ENCODE measurements at regions not wholly inside any gene's neighbourhood (a gene's known extent, or its start where the extent isn't known, plus 50 kb on each side); places are given as distances from the start of the nearest gene placed in this dataset.

DNA sequence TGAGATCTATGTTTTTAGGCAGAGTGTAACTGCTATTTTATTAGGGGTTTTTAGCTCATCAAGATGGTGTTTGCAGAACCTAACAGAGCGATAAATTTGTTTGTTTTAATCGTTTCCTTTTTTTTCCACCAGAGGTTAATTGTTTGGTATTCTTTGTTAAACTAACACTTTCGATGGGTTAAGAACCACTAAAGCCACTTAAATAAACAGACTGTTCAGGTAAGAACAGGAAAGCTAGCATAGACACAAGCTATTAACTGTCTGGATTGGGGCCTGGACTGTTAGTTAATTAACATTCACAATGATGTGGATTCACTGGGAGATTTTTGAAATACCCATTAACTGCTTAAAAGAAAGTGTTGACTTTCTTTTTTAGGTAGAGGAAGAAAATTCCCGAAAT, 209.0 kb upstream of the COPS8 start:
- Histone ChIP-seq H3K79me1 (ENCODE audit: low read depth, low read length) (no peaks in the 10 kb centered on the region), H3K23me2 (ENCODE audit: low read depth, low read length) (no peaks in the 10 kb centered on the region), H2BK120ac (replicated peaks; ENCODE audit: low read depth, low read length) (no peak overlapping the region), H3K4me2 (ENCODE audit: insufficient read depth in 1 of 2, low read depth in 2 of 2, low read length in 2 of 2) (no peak overlapping the region), H2BK20ac (ENCODE audit: low read length) (no peak overlapping the region), H3K14ac (ENCODE audit: insufficient read length) (no peak overlapping the region), H2AK5ac (ENCODE audit: low read depth, low read length) (no peak overlapping the region), H4K20me1 (replicated peaks in 1 of 2; ENCODE audit: control insufficient read depth in 1 of 2, insufficient read depth in 2 of 2, low read length in 2 of 2) (no peaks in the 10 kb centered on the region), H2AFZ (ENCODE audit: low read length) (peak overlapping the region; percentile 57; the same call in 1 of the 2 replicates), H2BK15ac (ENCODE audit: low read length) (no peak overlapping the region), H3K18ac (ENCODE audit: extremely low read depth, low read length) (no peak overlapping the region), H3K4ac (replicated peaks; ENCODE audit: insufficient read length, low read depth, low read length) (no peak overlapping the region), H3K36me3 (ENCODE audit: control insufficient read depth in 2 of 4, insufficient read depth in 4 of 4, low read length in 3 of 4) (no peaks in the 10 kb centered on the region), H2BK5ac (ENCODE audit: low read depth, low read length) (no peak overlapping the region), H3K27ac (ENCODE audit: low read depth, low read length) (no peak overlapping the region), H4K91ac (replicated peaks; ENCODE audit: insufficient read length, low read length) (no peak overlapping the region), H3K9me3 (ENCODE audit: insufficient read depth in 2 of 2, low read depth in 1 of 2, low read length in 1 of 2) (no peaks in the 10 kb centered on the region; a peak in 1 of 4 replicates), H3K23ac (ENCODE audit: insufficient read length) (no peak overlapping the region), H3K9ac (replicated peaks in 1 of 4; ENCODE audit: extremely low read depth in 1 of 4, low read depth in 3 of 4, low read length in 3 of 4) (no peak overlapping the region), H3K27me3 (replicated peaks in 1 of 4; ENCODE audit: control insufficient read depth in 3 of 4, extremely low read depth in 1 of 4, insufficient read depth in 3 of 4, low read length in 3 of 4) (no peaks in the 10 kb centered on the region), H3K79me2 (ENCODE audit: control insufficient read depth in 1 of 2, insufficient read depth in 2 of 2, low read length in 2 of 2) (no peaks in the 10 kb centered on the region), H3K56ac (replicated peaks; ENCODE audit: insufficient read length, low read depth, low read length) (no peak overlapping the region), H3K4me1 (replicated peaks in 1 of 4; ENCODE audit: control insufficient read depth in 3 of 4, insufficient read depth in 4 of 4, low read length in 3 of 4) (no peaks in the 10 kb centered on the region; a peak in 1 of 7 replicates), H2BK12ac (ENCODE audit: low read depth, low read length) (no peak overlapping the region), H4K5ac (ENCODE audit: insufficient read length, low read depth, low read length) (no peak overlapping the region), H4K8ac (ENCODE audit: extremely low read depth, insufficient read depth, low read length) (no peak overlapping the region), H3K4me3 (ENCODE audit: extremely low read depth in 1 of 4, insufficient read depth in 2 of 4, low read depth in 3 of 4, low read length in 4 of 4) (no peak overlapping the region)
- FAIRE-seq (no peak), DNase-seq (ENCODE audit: low read depth in 1 of 2, low spot score in 2 of 2) (no peak)
- ChIA-PET POLR2A (ENCODE audit: partially characterized antibody) (no interaction called here), CTCF (ENCODE audit: partially characterized antibody) (interaction anchor here (2.5 kb wide), 1 partner anchor 9 kb away, joined by 7 read pairs; no protein-coding TSS in a partner anchor)
- WGBS, 2 experiments (ENCODE audit: extremely low coverage in 1 of 2, insufficient coverage in 1 of 2, insufficient read length in 1 of 2, insufficient replicate concordance in 2 of 2, low coverage in 1 of 2, low lambda C conversion rate in 2 of 2, missing lambda C conversion rate in 1 of 2), result 93% methylated on average over 4 of the region's 4 CpGs; no CpG with 5 or more reads in 1 of the 2 experiments
- no peak for TF ChIP-seq GABPA (IDR thresholded peaks at IDR 0.05; ENCODE audit: borderline replicate concordance, insufficient read depth, low read length)
- TF ChIP-seq CREB1 (IDR thresholded peaks at IDR 0.05), result no peak
- TF ChIP-seq SUZ12 (IDR thresholded peaks at IDR 0.05; ENCODE audit: low read length), result no peak
- no peak for TF ChIP-seq TAF1 (IDR thresholded peaks at IDR 0.05; ENCODE audit: low read depth, low read length)
- no peak for TF ChIP-seq SP2 (IDR thresholded peaks at IDR 0.05; ENCODE audit: low read length)
- no peak for TF ChIP-seq HDAC2 (IDR thresholded peaks at IDR 0.05; ENCODE audit: borderline replicate concordance in 1 of 2, low read depth in 2 of 2, low read length in 2 of 2)
- TF ChIP-seq POLR2AphosphoS5 (IDR thresholded peaks at IDR 0.05; ENCODE audit: low read depth, low read length), result no peak
- no peak for TF ChIP-seq SAP30 (IDR thresholded peaks at IDR 0.05; ENCODE audit: insufficient read depth, insufficient replicate concordance, low read length)
- no peak for TF ChIP-seq EP300 (IDR thresholded peaks at IDR 0.05; ENCODE audit: borderline replicate concordance in 1 of 2, low read depth in 2 of 2, low read length in 2 of 2)
- TF ChIP-seq CTBP2 (IDR thresholded peaks at IDR 0.05; ENCODE audit: borderline replicate concordance, insufficient read depth, insufficient read length, low read length), result no peak
- no peak for TF ChIP-seq BRCA1 (IDR thresholded peaks at IDR 0.05; ENCODE audit: low read depth, low read length)
- no peak for TF ChIP-seq GTF2F1 (IDR thresholded peaks at IDR 0.05; ENCODE audit: borderline replicate concordance, low read depth, low read length)
- TF ChIP-seq KDM5A (IDR thresholded peaks at IDR 0.05; ENCODE audit: low read length), result no peak
- no peak for TF ChIP-seq POLR2A (IDR thresholded peaks at IDR 0.05; ENCODE audit: control extremely low read depth in 1 of 2, low read depth in 2 of 2, low read length in 2 of 2)
- TF ChIP-seq BACH1 (IDR thresholded peaks at IDR 0.05; ENCODE audit: low read length), result no peak
- no peak for TF ChIP-seq CEBPB (IDR thresholded peaks at IDR 0.05; ENCODE audit: low read depth, low read length)

Measured in H1 (cell line).